CD8-positive, alpha-beta memory T cell (primary cell): ENCODE measurements at regions not wholly inside any gene's neighbourhood (a gene's known extent, or its start where the extent isn't known, plus 50 kb on each side); places are given as distances from the start of the nearest gene placed in this dataset.

Source experiments
- CTCF ChIA-PET: fragments of 350-600 bp; sonication (Branson Sonifier 250); formaldehyde crosslinking; loops from one replicate; lab custom pipeline; 2021; ENCODE audit warnings: antibody characterized with exemption; lab: Charles Lee
- POLR2A ChIA-PET: fragments of 350-600 bp; sonication (Branson Sonifier 250); formaldehyde crosslinking; loops from one replicate; lab custom pipeline; 2021; ENCODE audit warnings: antibody characterized with exemption; lab: Charles Lee
- DNase-seq, 5 donors: peaks; one replicate each; pipeline versions ENCODE4 v3.0.0 to v3.0.0-alpha.2; 2020 to 2022; ENCODE audit warnings: mixed read lengths in 1 of 5
- H3K27ac ChIP-seq: one replicate; pipeline ENCODE4 v1.7.0; 2013; ENCODE audit warnings: low read depth, mild to moderate bottlenecking, low read length, moderate library complexity
- H3K27me3 ChIP-seq: 2 replicates; pipeline ENCODE4 v1.7.0; 2013; ENCODE audit warnings: low read length, mild to moderate bottlenecking; ENCODE audit not compliant: insufficient read depth, poor library complexity, severe bottlenecking
- H3K36me3 ChIP-seq: 2 replicates; pipeline ENCODE4 v1.7.0; 2013; ENCODE audit warnings: mild to moderate bottlenecking, low read length, moderate library complexity; ENCODE audit not compliant: insufficient read depth
- H3K4me1 ChIP-seq: 2 replicates; pipeline ENCODE4 v1.7.0; 2013; ENCODE audit warnings: mild to moderate bottlenecking, low read length, moderate library complexity; ENCODE audit not compliant: insufficient read depth
- H3K4me3 ChIP-seq: 2 replicates; pipeline ENCODE4 v1.7.0; 2013; ENCODE audit warnings: mild to moderate bottlenecking, low read length
- H3K9me3 ChIP-seq: 2 replicates; pipeline ENCODE4 v1.7.0; 2013; ENCODE audit warnings: mild to moderate bottlenecking, low read length
- H3K27ac Mint-ChIP-seq, 8 donors: one replicate each; pipeline ENCODE4 v1.8.0; 2020 to 2021; ENCODE audit warnings: mixed read lengths in 8 of 8, mild to moderate bottlenecking in 6 of 8, inconsistent platforms in 3 of 8, moderate library complexity in 3 of 8
- H3K27me3 Mint-ChIP-seq, 2 donors: one replicate each; pipeline ENCODE4 v1.8.0; 2020 to 2021; ENCODE audit warnings: mixed read lengths in 2 of 2, mild to moderate bottlenecking in 1 of 2, moderate library complexity in 1 of 2
- H3K36me3 Mint-ChIP-seq, 3 donors: one replicate each; pipeline ENCODE4 v1.8.0; 2020 to 2021; ENCODE audit warnings: mixed read lengths in 3 of 3, inconsistent platforms in 1 of 3, mild to moderate bottlenecking in 1 of 3
- H3K4me1 Mint-ChIP-seq, 3 donors: one replicate each; pipeline ENCODE4 v1.8.0; 2020 to 2021; ENCODE audit warnings: mixed read lengths in 3 of 3, inconsistent platforms in 1 of 3, mild to moderate bottlenecking in 1 of 3
- H3K4me3 Mint-ChIP-seq, 7 donors: one replicate each; pipeline ENCODE4 v1.8.0; 2020 to 2021; ENCODE audit warnings: mixed read lengths in 7 of 7, mild to moderate bottlenecking in 6 of 7, moderate library complexity in 4 of 7, inconsistent platforms in 2 of 7
- H3K9me3 Mint-ChIP-seq, 5 donors: one replicate each; pipeline ENCODE4 v1.8.0; 2020 to 2022; ENCODE audit warnings: mixed read lengths in 5 of 5, mild to moderate bottlenecking in 3 of 5, moderate library complexity in 2 of 5, inconsistent platforms in 1 of 5

DNA sequence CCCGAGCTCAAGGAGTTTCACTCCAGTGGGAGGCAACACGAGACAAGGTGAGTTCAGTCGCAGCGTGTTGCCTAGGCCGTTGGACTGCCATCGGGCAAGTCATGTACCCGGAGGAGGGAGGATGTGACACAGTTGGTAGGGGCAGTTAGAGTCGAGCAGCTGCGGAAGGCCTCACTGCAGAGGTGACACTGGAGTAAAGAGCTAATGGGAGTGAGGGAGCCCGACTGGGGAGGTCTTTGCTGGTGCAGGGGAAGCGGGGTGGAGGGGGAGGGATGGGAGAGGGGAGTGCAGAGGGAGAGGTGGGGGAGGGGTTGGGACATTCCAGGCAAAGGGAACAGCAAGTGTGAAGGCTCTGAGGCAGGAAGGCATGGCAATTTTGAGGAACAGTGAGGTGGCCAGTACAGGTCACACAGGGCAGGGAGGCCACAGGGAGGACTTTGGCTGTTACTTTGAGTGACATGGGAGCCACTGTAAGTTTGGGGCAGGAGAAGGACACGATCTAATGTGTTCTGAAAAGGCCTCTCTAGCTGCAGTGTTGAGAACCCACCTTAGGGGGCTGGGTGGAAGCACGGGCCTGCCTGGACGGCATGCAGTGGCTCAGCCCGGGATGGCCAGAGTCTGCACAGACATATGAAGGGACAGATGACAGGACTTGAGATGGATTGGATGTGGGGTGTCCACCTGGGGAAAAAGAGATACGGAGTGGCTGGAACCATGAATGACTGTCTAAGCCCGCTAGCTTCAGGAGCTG is 61.1 kb downstream of the KCNF1 start:
- Histone ChIP-seq H3K4me3 (no peak overlapping the region), H3K27me3 (no peaks in the 10 kb centered on the region), H3K36me3 (no peaks in the 10 kb centered on the region), H3K9me3 (no peaks in the 10 kb centered on the region), H3K27ac (no peak overlapping the region), H3K4me1 (no peaks in the 10 kb centered on the region)
- DNase-seq = no peak
- H3K36me3 Mint-ChIP-seq = no peaks in the 10 kb centered on the region
- peaks cover 23 to 57% of the 10 kb centered on the region in 2 donors for H3K27me3 Mint-ChIP-seq
- POLR2A ChIA-PET = no interaction called here
- H3K4me3 Mint-ChIP-seq = no peak overlapping the region
- H3K9me3 Mint-ChIP-seq = peaks cover 0 to 2% (median 0%) of the 10 kb centered on the region in 5 donors
- peaks cover 3 to 7% (median 6%) of the 10 kb centered on the region in 3 donors for H3K4me1 Mint-ChIP-seq
- CTCF ChIA-PET = no interaction called here
- H3K27ac Mint-ChIP-seq = no peak overlapping the region

DNA sequence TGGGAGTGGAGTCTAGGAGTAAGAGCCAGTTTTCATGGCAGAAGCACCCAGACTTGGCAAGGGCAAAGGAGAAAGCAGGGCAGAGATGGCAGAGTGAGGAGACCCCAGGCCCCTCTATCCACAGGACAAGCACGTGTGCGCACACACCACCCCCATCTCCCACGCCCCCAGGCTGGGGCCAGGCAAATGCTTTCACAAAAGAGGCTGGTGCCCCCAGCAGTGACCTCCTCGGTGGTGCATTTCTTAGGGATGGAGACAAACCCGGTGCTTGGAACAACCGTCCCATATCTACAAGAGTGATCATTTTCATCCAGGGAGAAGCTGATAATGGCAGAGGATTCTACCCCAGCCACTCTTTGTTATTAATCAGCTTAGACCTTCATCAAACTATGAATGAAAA is 62.0 kb downstream of the KCNF1 start:
- no peak overlapping the region for H3K27ac Mint-ChIP-seq
- ChIA-PET CTCF (no interaction called here), POLR2A (no interaction called here)
- no peak for DNase-seq
- H3K27me3 Mint-ChIP-seq = peaks cover 22 to 58% of the 10 kb centered on the region in 2 donors
- peaks cover 3 to 7% (median 6%) of the 10 kb centered on the region in 3 donors for H3K4me1 Mint-ChIP-seq
- H3K9me3 ChIP-seq = no peaks in the 10 kb centered on the region
- H3K9me3 Mint-ChIP-seq = peaks cover 0 to 2% (median 0%) of the 10 kb centered on the region in 5 donors
- no peaks in the 10 kb centered on the region for H3K36me3 Mint-ChIP-seq
- H3K27me3 ChIP-seq = no peaks in the 10 kb centered on the region
- no peak overlapping the region for H3K27ac ChIP-seq
- H3K4me3 ChIP-seq = no peak overlapping the region
- no peaks in the 10 kb centered on the region for H3K4me1 ChIP-seq
- no peaks in the 10 kb centered on the region for H3K36me3 ChIP-seq
- H3K4me3 Mint-ChIP-seq = no peak overlapping the region

DNA sequence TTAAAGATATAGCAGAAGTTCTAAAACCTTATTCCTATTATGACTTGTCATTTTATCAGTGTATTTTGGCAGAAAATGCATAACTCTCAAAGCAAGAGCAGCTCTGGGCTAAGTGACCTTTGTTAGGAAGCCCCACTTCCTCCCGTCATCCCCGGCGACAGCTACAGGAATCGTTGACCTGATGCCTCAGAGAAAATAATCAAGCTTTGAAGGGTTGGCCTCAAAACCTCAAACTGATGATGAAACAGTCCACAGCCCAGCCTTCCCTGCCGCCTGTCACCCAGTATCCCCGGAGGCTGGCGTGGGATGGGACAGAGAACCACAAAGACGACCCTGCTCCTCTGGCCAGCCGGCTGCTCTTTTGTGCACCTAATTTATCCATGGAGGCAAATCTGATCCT is 65.3 kb downstream of the KCNF1 start:
- POLR2A ChIA-PET = no interaction called here
- peaks cover 0 to 2% (median 0%) of the 10 kb centered on the region in 5 donors for H3K9me3 Mint-ChIP-seq
- CTCF ChIA-PET = no interaction called here
- no peak for DNase-seq
- H3K4me3 Mint-ChIP-seq = no peak overlapping the region
- no peak overlapping the region for H3K27ac Mint-ChIP-seq
- H3K4me1 Mint-ChIP-seq = peaks cover 3 to 7% (median 6%) of the 10 kb centered on the region in 3 donors
- Histone ChIP-seq H3K27ac (no peak overlapping the region), H3K9me3 (no peaks in the 10 kb centered on the region), H3K27me3 (no peaks in the 10 kb centered on the region), H3K4me3 (no peak overlapping the region), H3K36me3 (no peaks in the 10 kb centered on the region), H3K4me1 (no peaks in the 10 kb centered on the region)
- no peaks in the 10 kb centered on the region for H3K36me3 Mint-ChIP-seq
- peaks cover 23 to 42% of the 10 kb centered on the region in 2 donors for H3K27me3 Mint-ChIP-seq

DNA sequence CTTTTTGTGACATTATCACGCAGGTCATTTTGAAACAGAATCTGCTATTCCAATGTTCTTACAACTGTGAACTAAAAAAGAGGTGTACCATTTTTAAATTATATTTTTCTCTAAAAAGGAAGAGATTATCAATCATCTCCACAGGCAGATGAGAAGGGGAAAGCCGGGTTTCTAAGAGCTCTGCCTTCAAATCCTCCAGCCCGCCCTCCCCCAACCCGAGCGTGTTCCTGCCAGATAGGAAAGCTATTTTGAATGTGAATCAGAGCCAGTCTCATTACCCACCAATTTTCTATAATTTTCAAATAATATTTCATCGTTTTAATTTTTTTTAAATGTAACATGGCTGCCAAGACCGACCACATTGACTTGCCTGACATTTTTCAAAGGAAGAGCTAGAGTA is 65.9 kb downstream of the KCNF1 start:
- H3K4me1 ChIP-seq = no peaks in the 10 kb centered on the region
- no peak overlapping the region for H3K27ac Mint-ChIP-seq
- peaks cover 0 to 2% (median 0%) of the 10 kb centered on the region in 5 donors for H3K9me3 Mint-ChIP-seq
- no peaks in the 10 kb centered on the region for H3K9me3 ChIP-seq
- H3K4me3 ChIP-seq = no peak overlapping the region
- H3K27me3 ChIP-seq = no peaks in the 10 kb centered on the region
- H3K27me3 Mint-ChIP-seq = peaks cover 22 to 36% of the 10 kb centered on the region in 2 donors
- H3K4me3 Mint-ChIP-seq = no peak overlapping the region
- CTCF ChIA-PET = no interaction called here
- no peak overlapping the region for H3K27ac ChIP-seq
- DNase-seq = no peak
- H3K36me3 Mint-ChIP-seq = no peaks in the 10 kb centered on the region
- POLR2A ChIA-PET = no interaction called here
- peaks cover 3 to 7% (median 6%) of the 10 kb centered on the region in 3 donors for H3K4me1 Mint-ChIP-seq
- no peaks in the 10 kb centered on the region for H3K36me3 ChIP-seq

DNA sequence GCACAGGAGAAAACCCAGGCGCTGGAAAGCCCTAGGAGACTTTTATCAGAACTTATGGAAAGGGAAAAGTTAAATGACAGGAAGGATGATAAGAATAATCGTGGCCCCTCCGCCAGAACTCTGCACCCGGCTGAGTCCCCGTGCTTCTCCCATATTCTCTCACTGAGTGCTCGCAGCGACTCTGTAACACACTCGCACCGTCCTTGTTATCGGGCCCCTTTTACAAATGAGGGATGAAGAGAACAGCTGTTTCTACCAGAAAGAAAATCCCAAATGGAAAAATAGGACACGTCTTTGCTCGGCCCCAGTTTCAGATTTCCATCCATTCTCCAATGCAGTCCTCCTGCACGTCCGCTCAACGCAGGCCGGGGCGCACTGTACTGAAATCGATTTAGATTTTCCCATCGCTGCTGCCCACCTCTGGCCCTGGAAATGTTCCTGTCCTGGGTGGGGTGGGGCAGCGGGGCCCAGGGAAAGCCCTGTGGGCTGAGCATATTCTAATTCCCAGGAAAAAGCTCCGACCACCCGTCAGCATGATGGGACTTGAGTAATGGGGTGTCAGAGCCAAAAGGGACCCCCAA is 66.4 kb downstream of the KCNF1 start:
- Mint-ChIP-seq H3K4me3 (no peak overlapping the region), H3K27me3 (peaks cover 21 to 31% of the 10 kb centered on the region in 2 donors), H3K27ac (peak overlapping the region in 1 of 8 donors; percentile 7), H3K36me3 (no peaks in the 10 kb centered on the region), H3K4me1 (peaks cover 3 to 7% (median 6%) of the 10 kb centered on the region in 3 donors), H3K9me3 (peaks cover 0 to 2% (median 0%) of the 10 kb centered on the region in 5 donors)
- Histone ChIP-seq H3K4me3 (no peak overlapping the region), H3K27me3 (no peaks in the 10 kb centered on the region), H3K36me3 (no peaks in the 10 kb centered on the region), H3K4me1 (no peaks in the 10 kb centered on the region), H3K9me3 (no peaks in the 10 kb centered on the region), H3K27ac (no peak overlapping the region)
- POLR2A ChIA-PET = no interaction called here
- CTCF ChIA-PET = no interaction called here
- DNase-seq = no peak

DNA sequence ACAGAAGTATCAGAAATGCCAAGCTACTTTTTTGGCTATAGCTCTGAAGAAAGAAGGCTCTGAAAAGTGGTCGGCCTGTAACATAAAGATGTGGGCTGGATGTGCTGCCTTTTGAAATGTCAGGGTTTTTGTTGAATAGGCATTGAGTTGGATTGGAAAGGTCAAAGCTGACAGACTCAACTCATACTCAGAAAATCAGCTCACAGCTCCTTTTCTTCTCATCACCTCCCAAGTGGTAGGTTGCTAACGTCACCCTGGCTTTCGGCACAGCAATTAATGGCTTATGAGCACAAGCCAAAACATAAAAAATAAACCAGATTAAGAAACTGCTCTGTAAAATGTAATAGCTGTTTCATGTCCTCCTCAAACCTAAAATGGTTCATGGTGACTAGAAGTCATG is 68.3 kb downstream of the KCNF1 start:
- POLR2A ChIA-PET = no interaction called here
- H3K4me3 ChIP-seq = no peak overlapping the region
- no peaks in the 10 kb centered on the region for H3K36me3 Mint-ChIP-seq
- CTCF ChIA-PET = no interaction called here
- no peaks in the 10 kb centered on the region for H3K4me1 ChIP-seq
- no peak overlapping the region for H3K27ac ChIP-seq
- no peaks in the 10 kb centered on the region for H3K27me3 ChIP-seq
- H3K27me3 Mint-ChIP-seq = peaks cover 17 to 27% of the 10 kb centered on the region in 2 donors
- H3K9me3 ChIP-seq = no peaks in the 10 kb centered on the region
- H3K9me3 Mint-ChIP-seq = peaks cover 0 to 2% (median 0%) of the 10 kb centered on the region in 5 donors
- H3K4me1 Mint-ChIP-seq = peaks cover 3 to 7% (median 6%) of the 10 kb centered on the region in 3 donors
- no peaks in the 10 kb centered on the region for H3K36me3 ChIP-seq
- no peak for DNase-seq
- H3K4me3 Mint-ChIP-seq = no peak overlapping the region
- H3K27ac Mint-ChIP-seq = no peak overlapping the region

DNA sequence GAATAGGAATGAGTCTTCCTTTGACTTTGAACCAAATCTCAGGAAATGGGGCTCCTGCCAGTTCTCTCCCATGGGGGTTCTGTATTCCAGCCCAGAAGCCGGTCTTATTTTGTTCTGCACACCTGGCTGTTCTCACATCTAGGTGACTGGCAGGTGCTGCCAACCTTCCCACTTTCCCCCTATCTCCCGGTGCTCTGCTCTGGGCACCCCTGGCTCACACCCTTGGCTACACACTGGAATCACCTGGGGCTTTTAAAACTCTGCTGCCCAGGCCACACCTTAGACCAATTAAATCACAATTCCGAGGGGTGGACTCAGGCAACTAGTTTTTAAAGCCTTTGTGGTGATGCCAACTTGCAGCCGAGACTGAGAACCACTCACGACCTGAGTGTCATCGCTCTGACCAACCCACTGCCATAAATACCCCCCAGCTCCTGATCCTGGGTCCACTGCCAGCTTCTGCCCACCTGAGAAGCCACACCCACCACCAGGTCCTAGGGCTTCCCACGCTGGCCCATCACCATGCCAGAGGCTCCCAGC is 69.2 kb downstream of the KCNF1 start:
- H3K9me3 Mint-ChIP-seq = no peaks in the 10 kb centered on the region
- no peak overlapping the region for H3K27ac Mint-ChIP-seq
- H3K4me3 Mint-ChIP-seq = no peak overlapping the region
- CTCF ChIA-PET = no interaction called here
- H3K4me1 Mint-ChIP-seq = peaks cover 3 to 7% (median 6%) of the 10 kb centered on the region in 3 donors
- POLR2A ChIA-PET = no interaction called here
- no peaks in the 10 kb centered on the region for H3K4me1 ChIP-seq
- peaks cover 18 to 19% of the 10 kb centered on the region in 2 donors for H3K27me3 Mint-ChIP-seq
- no peak overlapping the region for H3K27ac ChIP-seq
- H3K36me3 ChIP-seq = no peaks in the 10 kb centered on the region
- no peak for DNase-seq
- no peak overlapping the region for H3K4me3 ChIP-seq
- H3K36me3 Mint-ChIP-seq = no peaks in the 10 kb centered on the region
- no peaks in the 10 kb centered on the region for H3K9me3 ChIP-seq
- H3K27me3 ChIP-seq = no peaks in the 10 kb centered on the region

DNA sequence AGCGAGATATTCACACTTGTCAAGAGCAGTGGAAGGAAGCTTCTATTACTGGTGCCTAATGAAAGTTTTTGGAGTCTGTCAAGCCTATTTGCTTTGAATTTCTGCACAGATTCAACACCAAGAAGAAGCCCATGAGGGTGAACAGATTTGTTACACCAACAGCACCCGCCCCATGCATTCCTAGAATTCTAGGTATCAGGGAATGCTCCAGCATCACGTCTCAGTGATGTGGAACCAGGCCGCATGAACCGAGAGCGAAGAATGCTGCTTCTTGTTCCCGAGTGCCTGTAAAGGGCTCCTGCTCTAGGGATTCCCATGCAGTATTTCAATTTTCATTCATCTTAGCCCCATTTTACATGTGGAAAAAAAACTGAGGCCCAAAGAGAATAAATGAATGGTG is 69.7 kb downstream of the KCNF1 start:
- Mint-ChIP-seq H3K36me3 (no peaks in the 10 kb centered on the region), H3K4me3 (no peak overlapping the region), H3K4me1 (peaks cover 3 to 7% (median 6%) of the 10 kb centered on the region in 3 donors), H3K27ac (no peak overlapping the region), H3K27me3 (peaks cover 19% of the 10 kb centered on the region in 2 donors), H3K9me3 (no peaks in the 10 kb centered on the region)
- ChIA-PET CTCF (no interaction called here), POLR2A (no interaction called here)
- H3K36me3 ChIP-seq = no peaks in the 10 kb centered on the region
- no peaks in the 10 kb centered on the region for H3K9me3 ChIP-seq
- H3K27me3 ChIP-seq = no peaks in the 10 kb centered on the region
- DNase-seq = no peak
- H3K4me1 ChIP-seq = no peaks in the 10 kb centered on the region
- no peak overlapping the region for H3K27ac ChIP-seq
- no peak overlapping the region for H3K4me3 ChIP-seq
